DLD1 (cell line): ENCODE measurements at regions not wholly inside any gene's neighbourhood (a gene's known extent, or its start where the extent isn't known, plus 50 kb on each side); places are given as distances from the start of the nearest gene placed in this dataset.
"Not testable (repeated sequence)": the region's sequence is repeated elsewhere in the genome, so short reads cannot be mapped to it uniquely, and the experiment has no call there.

ENCODE experiments used
- in situ Hi-C: cut with HindIII; loops from 2 replicates; pipeline ENCODE4 v1.10.0; 2017; ENCODE audit warnings: low sequenced_read_pairs

DNA sequence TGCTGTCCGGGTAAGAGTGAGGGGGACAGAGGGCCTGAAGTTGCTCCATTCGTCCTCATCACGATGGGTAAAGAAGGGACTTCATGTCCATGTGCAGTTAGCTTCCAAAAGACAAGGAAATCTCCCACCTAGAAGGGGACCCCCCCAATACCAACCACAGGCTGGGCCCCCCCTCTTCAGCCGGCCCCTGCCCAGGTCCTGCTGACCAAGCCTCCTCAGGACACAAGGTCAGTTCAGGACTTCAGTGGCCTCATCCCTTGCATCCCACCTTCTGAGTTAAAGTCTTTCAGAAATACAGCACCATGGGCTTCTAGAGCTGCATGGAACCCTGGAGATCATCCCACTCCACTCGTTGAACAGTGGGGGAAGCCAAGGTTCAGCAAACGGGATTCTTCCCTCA, 115.4 kb upstream of the ERG start:
- in situ Hi-C loops = no loop called here

DNA sequence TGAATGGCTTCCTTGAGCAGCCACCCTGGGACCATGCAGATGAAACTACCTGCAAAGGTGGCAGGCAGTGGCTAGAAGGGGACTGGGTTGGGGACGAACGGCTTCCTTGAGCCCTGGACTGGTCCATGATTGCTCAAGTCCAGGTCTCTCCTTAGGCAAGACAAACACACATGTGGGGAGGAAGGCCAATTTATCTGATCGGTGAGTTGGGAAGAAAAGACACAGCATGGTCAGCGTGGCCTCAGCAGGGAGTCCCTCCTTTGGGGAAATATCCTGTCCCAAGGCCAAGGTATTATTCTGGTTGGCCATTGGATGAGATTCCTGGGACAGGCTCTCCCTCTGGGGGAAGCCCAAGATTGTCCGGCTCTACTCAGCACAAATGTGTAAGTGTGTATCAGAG, 116.3 kb upstream of the ERG start:
- in situ Hi-C loops = no loop called here

DNA sequence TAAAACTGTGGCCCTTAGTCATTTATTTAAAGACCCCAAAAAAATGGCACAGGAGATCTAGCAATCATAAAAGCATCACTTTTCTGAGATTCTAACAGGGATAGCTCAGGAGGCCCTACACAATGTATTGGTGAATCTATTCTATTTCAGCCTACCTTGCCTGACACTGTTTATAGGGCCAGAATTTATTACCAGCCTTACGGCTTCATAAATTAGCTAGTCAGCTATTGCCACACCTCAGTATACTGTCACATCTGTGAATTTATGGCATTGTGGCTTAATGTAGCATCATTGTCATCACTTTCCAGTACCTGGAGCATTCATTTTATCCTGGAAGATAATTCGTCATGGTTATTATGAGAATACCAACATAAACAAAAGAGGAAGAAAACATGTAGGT, 121.2 kb upstream of the ERG start:
- in situ Hi-C loops = no loop called here

DNA sequence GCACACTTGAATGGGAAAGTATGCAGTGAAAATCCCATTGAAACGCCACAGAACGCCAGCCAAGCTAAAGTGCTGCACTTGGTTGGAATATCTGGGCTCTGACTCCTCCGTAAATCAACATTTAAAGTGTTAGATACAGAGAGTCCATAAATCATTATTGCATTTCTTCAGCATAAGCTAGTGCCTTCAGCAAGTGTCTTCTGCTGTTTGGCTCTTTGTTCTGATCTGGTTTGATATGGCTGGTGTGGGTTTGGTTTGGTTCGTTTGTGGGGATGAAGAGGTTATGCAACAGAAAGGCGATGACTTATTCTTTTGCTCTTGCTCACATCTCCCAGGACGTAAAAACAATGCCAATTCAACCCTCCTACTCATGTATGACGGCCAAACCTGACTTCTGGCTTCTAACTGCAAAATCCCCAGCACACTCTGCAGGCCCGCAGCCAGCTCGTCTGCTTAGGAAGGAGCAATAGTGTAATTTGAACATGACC, 121.8 kb upstream of the ERG start:
- in situ Hi-C loops = no loop called here

DNA sequence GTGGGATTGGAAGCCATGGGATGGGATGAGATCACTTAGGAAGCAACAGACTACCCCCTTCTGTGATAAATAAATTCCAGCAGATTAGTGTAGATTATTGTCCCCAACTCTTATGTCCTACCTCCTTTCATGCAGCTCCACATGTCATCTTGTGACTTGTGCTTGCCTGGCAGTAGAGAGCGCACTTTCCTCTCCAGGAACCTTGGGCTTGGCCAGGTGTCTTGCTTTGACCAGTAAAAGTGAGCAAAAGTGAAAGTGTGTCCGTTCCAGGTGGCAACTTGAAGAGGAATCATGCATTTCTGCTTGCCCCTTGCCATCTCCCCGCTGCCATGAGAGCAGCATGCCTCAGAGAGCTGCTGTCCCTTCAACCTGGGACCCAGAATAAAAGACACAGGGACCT, 122.9 kb upstream of the ERG start:
- in situ Hi-C loops = no loop called here

DNA sequence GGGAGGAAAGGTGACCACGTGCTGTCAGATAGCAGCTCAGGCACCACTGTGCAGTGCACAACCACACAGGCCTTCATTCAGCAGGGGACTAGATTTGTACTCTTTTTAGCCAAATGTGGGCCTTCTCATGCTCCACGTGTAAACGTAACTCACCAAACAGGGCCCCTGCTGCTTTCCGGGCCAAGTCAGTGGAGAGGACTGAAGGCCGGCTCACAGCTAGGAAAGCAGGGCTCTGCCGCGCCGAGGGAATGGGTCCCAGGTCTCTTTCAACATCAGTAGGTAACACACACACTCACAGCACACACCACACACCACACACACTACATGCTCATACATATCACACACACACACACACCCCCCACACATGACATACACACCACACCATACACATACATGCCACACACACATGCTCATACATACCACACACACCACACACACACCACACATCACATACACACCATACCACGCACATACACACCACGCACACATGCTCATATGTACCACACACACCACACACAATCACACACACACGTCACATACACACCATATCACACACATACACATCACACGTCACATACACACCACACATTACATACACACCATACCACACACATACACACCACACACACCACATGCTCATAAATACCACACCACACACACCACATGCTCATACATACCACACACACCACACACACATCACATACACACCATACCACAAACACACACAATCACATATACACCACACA, 124.0 kb upstream of the ERG start:
- in situ Hi-C loops = no loop called here

DNA sequence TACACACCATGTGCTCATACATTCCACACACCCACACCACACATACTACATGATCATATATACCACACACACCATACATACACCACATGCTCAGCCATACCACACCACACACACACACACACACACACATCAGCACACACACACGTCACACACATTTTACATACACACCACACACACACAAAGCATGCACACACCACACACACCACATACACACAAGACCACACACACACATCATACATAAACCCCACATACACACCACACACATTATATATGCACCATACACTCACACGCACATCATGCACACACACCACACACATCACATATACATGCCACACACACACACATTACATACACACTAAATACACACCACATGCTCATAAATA, 124.5 kb upstream of the ERG start:
- in situ Hi-C loops = no loop called here

DNA sequence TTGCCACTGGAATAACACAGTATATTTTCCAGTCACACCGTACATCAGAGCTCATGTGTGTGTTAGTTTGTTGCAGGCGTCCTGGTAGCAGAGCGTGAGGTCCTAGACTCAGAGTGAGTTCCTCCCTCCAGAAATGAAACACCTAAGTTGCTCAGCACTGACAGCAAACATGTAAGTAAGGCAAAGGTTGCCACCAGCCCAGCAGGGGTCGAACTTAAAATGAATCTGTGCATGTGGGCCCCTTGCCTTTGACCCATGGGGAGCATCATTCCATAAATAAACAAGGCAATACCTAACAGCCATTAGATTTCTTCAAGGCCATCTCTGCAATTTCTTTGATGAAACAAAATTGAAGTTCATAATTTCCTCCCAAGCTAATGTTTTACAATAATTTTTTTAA, 125.3 kb upstream of the ERG start:
- in situ Hi-C loops = no loop called here

DNA sequence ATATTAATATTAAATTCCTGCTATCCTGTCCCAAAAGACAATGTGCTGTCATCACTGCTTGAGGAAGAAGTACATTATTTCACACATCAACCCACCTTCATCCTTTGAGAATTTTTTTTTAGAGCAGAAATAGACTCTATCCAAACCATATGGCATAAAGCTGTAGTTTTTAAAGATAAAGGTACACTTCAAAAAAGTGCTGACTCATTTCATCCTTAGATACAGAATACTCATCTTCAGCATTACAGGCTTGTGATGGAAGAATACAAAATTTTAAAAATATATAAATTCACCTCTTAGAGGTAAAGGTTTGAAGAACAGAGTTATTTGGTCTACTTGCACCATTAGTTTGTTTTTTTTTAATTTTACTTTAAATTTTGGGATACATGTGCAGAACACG, 126.7 kb upstream of the ERG start:
- in situ Hi-C loops = no loop called here

DNA sequence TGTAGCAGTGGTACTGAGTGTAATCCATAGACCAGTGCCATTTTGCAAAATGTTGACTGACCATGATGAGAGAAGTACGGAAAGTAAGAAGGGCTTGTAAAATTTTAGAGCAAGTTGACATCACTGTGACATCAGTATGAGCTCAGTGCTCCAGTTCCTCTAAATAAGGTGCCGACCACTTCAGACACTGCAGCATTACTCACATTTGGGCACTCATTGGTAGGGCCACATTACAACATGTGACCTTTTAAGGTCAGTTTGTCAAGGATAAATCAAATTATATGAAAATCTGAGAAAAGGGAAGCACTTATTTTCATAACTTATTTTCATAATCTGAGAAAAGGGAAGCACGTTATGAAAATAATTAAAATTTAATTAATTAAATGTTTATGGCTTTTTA, 128.0 kb upstream of the ERG start:
- in situ Hi-C loops = no loop called here

DNA sequence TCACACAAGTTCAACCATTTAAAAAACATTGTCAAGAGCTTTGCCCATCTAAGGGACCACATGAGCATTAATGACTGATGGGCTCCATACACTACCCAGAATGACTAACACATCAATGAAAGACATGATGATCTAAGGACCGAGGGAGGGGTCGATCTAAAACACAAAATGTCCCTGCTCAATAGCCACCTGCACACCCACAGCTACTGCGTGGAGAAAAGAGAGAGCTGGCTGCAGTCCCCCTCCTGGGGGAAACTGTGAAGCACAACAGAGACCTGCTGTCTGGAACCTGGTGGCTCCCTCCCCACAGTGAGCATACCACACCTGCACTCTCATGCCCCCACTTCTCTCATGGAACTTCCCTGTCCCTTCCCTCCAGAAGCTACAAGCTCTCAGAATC, 130.1 kb upstream of the ERG start:
- in situ Hi-C loops = no loop called here

DNA sequence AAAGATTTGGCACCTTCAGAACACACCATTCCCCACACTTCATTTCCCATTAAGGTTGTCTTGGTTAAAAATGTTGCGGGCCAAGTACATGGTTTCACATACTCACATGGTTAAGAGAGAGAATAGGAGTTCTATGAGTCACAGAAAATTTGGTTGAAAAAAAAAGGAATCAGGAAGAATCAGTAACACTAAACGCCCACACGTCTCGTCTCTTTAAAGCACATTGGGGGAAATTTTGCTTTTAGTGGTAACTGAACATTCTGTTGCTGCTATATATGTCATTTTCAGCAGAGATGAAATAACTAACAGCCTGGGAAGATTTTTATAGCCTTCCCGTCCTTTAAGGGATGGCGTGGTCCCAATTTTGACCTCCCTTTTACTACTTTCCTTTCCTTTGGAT, 132.9 kb upstream of the ERG start:
- in situ Hi-C loops = loop anchor here (10.0 kb wide), 1 partner anchor 86 kb away; no protein-coding TSS in a partner anchor

DNA sequence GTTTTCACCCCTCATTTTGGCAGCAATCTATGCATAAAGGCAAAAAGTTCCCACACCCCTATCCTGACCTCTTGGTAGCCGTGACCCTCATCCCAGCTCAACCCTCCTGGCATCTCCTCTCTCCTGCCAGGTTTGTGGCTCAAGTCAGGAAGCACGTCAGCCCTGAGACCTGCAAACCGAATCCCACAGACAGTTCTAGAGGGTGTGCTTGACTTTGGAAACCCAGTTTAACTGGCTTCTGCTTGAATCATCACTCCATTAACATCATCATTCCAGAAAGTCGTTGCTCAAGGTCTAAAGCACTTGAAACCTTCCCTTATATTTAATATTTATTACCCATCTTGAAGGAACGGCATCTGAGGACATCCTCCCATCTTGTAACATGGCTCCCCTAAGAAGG, 133.4 kb upstream of the ERG start:
- in situ Hi-C loops = loop anchor here (10.0 kb wide), 1 partner anchor 87 kb away; no protein-coding TSS in a partner anchor

DNA sequence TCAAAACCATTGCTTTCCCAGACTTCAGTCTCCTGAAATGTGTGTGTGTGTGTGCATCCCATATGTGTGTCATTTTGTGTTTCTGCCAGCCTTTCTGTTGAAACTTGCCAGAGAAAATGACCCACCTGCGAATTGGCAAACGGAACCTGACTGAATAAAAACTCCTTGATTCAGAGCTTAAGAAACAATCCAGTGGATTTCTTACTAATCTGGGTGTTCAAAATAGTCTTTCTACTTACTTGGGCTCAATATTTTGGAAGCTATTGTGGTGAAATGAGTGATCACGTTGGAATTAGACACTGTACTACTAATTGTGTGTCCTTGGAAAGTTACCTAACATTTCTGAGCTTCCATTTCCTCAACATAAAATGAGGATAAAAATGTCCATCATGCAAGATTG, 138.9 kb upstream of the ERG start:
- in situ Hi-C loops = loop anchor here (10.0 kb wide), 1 partner anchor 92 kb away; no protein-coding TSS in a partner anchor

DNA sequence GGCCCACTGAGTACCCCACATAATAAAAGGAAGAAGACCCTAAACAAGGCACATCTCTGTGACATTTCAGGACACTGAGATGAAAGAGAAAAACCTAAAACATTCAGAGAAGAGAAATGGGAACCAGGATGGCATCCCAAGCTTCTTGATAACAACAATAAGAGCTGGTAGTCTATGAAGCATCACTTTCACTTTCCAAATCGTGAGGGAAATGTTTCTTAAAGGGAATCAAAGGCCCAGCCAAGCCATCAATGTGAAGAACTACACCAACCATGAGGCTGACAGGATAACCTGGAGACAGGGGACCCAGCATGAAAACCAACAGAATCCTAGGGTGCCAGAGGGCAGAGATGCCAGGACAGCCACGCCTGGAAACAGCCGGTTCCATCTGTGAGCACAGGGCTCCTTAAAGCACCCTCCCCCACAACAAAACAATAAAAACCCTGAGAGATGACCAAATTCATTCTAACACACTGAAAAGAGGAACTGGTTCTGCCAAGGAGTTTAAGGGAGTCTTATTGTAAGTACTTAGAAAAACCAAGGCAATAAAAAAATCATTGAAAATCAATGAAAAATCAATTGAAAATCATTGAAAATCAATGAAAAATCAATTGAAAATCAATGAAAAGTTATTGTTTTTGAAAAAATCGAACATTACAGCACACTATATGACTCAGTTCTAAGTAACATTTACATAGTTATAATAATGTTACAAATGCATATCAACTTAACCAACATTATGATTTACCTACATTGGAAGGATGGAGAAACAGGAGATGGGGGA, 141.5 kb upstream of the ERG start:
- in situ Hi-C loops = loop anchor here (10.0 kb wide), 1 partner anchor 95 kb away; no protein-coding TSS in a partner anchor

DNA sequence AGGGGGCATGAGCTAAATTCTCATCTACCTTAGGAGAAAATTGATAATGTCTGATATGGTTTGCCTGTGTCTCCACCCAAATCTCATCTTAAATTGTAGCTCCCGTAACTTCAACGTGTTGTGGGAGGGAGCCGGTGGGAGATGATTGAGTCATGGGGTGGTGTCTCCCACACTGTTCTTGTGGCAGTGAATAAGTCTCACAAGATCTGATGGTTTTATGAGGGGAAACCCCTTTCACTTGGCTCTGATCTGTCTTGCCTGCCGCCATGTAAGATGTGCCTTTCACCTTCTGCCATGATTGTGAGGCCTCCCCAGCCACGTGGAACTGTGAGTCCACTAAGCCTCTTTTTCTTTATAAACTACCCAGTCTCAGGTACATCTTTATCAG, 142.1 kb upstream of the ERG start:
- in situ Hi-C loops = not testable (repeated sequence)

DNA sequence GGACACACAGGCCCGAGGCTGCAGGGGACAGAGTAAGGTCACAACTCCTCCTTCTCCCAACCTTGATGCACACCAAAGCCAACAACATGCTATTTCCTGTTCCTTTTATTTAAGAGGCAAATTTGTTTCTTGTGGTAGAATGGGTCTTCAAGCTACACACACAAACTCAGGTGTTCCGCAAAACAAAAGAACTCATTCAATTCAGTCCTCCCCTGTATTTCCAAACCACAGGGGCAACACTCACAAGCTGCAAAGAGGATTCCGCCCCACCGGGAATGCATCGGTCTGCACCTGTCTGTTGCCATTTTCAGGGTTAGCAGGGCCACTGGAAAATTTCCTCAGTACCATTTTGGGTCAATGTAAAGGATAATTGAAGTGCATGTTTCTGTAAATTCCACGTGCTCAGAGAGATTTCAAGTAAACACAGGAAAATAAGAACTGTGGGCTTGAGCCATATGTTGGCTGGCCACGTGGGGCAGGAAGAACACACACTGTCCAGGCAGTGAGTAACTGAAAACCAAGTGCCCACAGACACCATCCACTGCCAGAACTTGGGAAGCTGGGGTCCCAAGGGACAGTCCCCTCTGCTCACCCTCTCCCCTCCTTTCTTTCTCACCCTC, 145.2 kb upstream of the ERG start:
- in situ Hi-C loops = no loop called here

DNA sequence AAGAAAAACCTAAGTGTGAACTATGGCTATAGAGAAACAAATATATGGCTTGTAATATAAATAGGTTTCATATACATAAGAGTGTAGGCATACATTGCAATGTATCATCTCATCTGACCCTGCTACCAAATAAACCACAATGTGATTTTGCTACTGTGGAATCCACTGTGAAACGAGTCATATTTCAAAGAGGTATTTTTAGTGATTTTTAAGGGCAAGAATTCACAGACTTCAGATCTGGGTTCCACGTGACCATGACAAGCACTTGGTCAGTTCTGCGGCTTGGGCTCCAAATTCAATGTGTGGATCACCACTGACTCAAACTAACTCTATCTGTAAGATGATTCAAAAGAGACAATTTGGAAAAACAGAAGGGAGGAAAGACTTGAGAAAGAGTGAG, 147.0 kb upstream of the ERG start:
- in situ Hi-C loops = no loop called here

DNA sequence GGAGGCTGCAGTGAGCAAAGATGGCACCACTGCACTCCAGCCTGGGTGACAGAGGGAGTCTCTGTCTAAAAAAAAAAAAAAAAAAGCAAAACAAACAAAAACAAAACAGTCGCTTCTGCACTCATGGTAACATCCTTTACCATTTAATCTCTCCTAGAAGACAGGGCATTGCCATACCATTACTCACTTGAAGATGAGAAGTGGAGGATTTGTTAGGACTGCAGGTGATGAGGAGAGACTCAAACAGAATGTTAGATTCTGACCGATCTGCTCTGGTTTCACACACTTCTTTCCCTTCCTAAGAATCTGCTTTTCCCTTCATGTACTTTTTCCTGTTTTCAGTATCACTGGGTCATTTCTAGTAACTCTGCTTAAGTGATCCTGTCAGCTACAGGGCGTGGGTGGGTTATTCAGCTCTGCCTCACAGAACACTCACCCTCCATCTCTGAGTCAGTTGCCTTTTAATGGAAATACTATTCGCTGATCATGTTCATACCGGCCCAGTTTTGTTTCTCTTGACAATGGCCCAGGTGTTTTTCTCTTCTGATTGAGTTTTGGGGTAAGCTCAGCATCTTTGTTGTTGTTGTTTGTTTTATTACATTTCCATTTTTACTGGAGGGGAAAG, 148.0 kb upstream of the ERG start:
- in situ Hi-C loops = no loop called here

DNA sequence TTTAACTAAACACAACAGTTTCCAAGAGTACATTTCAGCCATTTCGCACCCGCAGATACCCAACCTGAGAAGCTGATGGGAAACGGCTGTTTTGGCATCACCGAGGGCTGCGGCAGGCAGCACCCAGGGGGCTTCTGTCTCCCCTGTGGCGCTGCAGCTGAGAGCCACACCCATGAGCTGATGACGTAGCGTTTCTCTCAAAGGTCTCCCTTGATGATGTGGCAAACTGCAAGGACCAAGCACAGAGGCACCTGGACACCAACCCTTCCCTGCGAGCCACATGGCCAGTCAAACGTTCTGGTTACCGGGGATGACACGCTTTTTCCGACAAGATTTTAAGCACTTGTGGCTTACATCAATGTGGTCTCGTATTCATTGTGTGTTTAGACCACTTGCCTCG, 150.8 kb upstream of the ERG start:
- in situ Hi-C loops = no loop called here

DNA sequence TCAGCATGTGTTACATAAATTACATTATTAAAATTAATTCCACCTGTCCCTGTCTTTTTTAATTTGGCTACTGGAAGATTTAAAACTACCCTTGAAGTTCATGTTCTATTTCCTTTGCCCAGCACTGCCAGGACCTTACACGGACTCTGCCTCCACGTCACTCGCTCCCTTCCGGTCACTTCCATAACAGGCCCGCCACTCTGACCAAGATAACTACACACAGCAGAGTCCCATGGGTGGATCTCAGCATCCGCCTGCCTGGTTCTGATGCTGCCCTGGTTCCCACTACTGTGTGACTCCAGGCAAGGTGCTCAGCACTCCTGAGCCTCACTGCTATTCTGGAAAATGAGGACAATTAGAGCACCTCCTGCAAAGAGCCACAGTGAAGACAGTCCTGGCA, 153.3 kb upstream of the ERG start:
- in situ Hi-C loops = no loop called here
